MM.1S (cell line): ENCODE measurements at regions not wholly inside any gene's neighbourhood (a gene's known extent, or its start where the extent isn't known, plus 50 kb on each side); places are given as distances from the start of the nearest gene placed in this dataset.

Source experiments
- DNase-seq: peaks from one replicate; pipeline ENCODE4 v3.0.0-alpha.2; 2015
- H2AFZ ChIP-seq: fragments of 300-600 bp; sonication (generic); 2 replicates; pipeline ENCODE4 v1.6.0; 2016; ENCODE audit warnings: antibody characterized with exemption, low read length
- H3F3A ChIP-seq: fragments of 300-600 bp; sonication (generic); 2 replicates; pipeline ENCODE4 v1.6.1; 2016; ENCODE audit warnings: mild to moderate bottlenecking, antibody characterized with exemption, low read length, moderate library complexity, mixed read lengths; ENCODE audit not compliant: insufficient read depth
- H3K27ac ChIP-seq: fragments of 300-600 bp; sonication (generic); 2 replicates; pipeline ENCODE4 v1.5.1; 2016; ENCODE audit warnings: mild to moderate bottlenecking, low read length
- H3K27me3 ChIP-seq: fragments of 300-600 bp; sonication (generic); replicated peaks from 2 replicates; pipeline ENCODE4 v1.6.0; 2016; ENCODE audit warnings: low read length; ENCODE audit not compliant: insufficient read depth
- H3K36me3 ChIP-seq: fragments of 300-600 bp; sonication (generic); replicated peaks from 2 replicates; pipeline ENCODE4 v1.6.1; 2016; ENCODE audit warnings: mild to moderate bottlenecking, low read length, mixed read lengths; ENCODE audit not compliant: insufficient read depth
- H3K4me1 ChIP-seq: fragments of 300-600 bp; sonication (generic); 2 replicates; pipeline ENCODE4 v1.6.1; 2016; ENCODE audit warnings: low read length, mixed read lengths
- H3K4me2 ChIP-seq: fragments of 300-600 bp; sonication (generic); 2 replicates; pipeline ENCODE4 v1.6.0; 2016; ENCODE audit warnings: low read depth, low read length
- H3K4me3 ChIP-seq: fragments of 300-600 bp; sonication (generic); 2 replicates; pipeline ENCODE4 v1.5.1; 2016; ENCODE audit warnings: low read length, mixed read lengths
- H3K79me2 ChIP-seq: fragments of 300-600 bp; sonication (generic); 2 replicates; pipeline ENCODE4 v1.6.1; 2016; ENCODE audit warnings: mixed run types, low read length, mixed read lengths
- H3K9ac ChIP-seq: fragments of 300-600 bp; sonication (generic); 2 replicates; pipeline ENCODE4 v1.6.1; 2016; ENCODE audit warnings: low read length, mixed read lengths
- H3K9me2 ChIP-seq: fragments of 300-600 bp; sonication (generic); replicated peaks from 2 replicates; pipeline ENCODE4 v1.6.1; 2016; ENCODE audit warnings: mild to moderate bottlenecking, low read length, mixed read lengths; ENCODE audit not compliant: insufficient read depth
- H3K9me3 ChIP-seq: fragments of 300-600 bp; sonication (generic); replicated peaks from 2 replicates; pipeline ENCODE4 v1.6.1; 2016; ENCODE audit warnings: mild to moderate bottlenecking, low read length, mixed read lengths; ENCODE audit not compliant: insufficient read depth
- H4K20me1 ChIP-seq: fragments of 300-600 bp; sonication (generic); 2 replicates; pipeline ENCODE4 v1.6.1; 2016; ENCODE audit warnings: mild to moderate bottlenecking, low read length, moderate library complexity, mixed read lengths; ENCODE audit not compliant: insufficient read depth
- EZH2 ChIP-seq: fragments of 300-600 bp; sonication (generic); optimal IDR thresholded peaks from 2 replicates; pipeline ENCODE3; 2017; ENCODE audit warnings: low read depth, mild to moderate bottlenecking, antibody characterized with exemption, low read length, mixed read lengths
- EZH2phosphoT487 ChIP-seq: fragments of 300-600 bp; sonication (generic); IDR thresholded peaks from 2 replicates; pipeline ENCODE4 v1.6.1; 2018; ENCODE audit warnings: antibody characterized with exemption, low read length
- TF ChIP-seq, protein P1 (sequence below): fragments of 300-600 bp; sonication (generic); IDR thresholded peaks from 2 replicates; pipeline ENCODE4 v1.5.1; 2016; ENCODE audit warnings: antibody characterized with exemption, low read length, mixed read lengths

DNA sequence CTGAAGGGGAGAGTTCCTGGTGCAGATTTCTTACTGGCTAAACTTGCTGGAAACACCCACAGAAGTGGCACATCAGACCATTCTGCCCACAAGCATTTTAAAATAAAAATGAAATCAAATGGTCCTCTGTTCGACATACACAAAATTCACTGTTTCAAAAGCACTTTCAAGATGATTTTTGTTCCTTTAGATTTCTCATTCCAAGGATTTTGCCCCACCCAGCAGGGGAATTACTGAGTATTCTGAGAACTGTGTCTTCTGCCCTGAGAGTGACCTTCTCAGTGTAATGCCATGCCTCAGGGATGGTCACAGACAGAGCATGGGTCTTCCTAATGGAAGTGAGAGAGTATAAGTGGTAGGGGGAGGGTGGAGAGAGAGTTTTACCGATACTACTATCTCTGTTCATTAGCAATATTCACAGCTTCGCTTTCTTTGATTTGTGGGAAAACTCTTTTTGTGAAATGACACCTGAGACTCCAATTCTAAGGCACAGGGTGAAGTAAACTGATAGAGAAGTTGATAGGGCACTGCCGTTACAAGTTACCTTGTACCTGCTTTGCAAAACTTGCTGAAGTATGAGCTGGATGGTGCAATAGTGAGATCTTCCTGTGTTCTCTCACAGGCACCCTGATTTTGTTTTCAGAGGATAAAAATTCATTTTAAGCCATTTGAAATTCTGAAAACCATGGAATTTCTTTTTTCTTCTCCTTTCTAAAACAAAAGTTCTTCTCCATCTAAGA is 95.8 kb upstream of the CD180 start:
- Histone ChIP-seq H3K27ac (no peak overlapping the region), H2AFZ (no peak overlapping the region), H3K9me2 (no peaks in the 10 kb centered on the region), H3K9me3 (no peaks in the 10 kb centered on the region), H4K20me1 (no peaks in the 10 kb centered on the region), H3K4me3 (no peak overlapping the region), H3K9ac (no peak overlapping the region), H3K79me2 (no peaks in the 10 kb centered on the region), H3K36me3 (no peaks in the 10 kb centered on the region), H3K27me3 (no peaks in the 10 kb centered on the region), H3F3A (no peaks in the 10 kb centered on the region), H3K4me2 (no peak overlapping the region), H3K4me1 (no peaks in the 10 kb centered on the region)
- TF ChIP-seq, protein P1, sequence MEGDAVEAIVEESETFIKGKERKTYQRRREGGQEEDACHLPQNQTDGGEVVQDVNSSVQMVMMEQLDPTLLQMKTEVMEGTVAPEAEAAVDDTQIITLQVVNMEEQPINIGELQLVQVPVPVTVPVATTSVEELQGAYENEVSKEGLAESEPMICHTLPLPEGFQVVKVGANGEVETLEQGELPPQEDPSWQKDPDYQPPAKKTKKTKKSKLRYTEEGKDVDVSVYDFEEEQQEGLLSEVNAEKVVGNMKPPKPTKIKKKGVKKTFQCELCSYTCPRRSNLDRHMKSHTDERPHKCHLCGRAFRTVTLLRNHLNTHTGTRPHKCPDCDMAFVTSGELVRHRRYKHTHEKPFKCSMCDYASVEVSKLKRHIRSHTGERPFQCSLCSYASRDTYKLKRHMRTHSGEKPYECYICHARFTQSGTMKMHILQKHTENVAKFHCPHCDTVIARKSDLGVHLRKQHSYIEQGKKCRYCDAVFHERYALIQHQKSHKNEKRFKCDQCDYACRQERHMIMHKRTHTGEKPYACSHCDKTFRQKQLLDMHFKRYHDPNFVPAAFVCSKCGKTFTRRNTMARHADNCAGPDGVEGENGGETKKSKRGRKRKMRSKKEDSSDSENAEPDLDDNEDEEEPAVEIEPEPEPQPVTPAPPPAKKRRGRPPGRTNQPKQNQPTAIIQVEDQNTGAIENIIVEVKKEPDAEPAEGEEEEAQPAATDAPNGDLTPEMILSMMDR, result no peak
- TF ChIP-seq EZH2phosphoT487, result no peak
- no peak for DNase-seq

DNA sequence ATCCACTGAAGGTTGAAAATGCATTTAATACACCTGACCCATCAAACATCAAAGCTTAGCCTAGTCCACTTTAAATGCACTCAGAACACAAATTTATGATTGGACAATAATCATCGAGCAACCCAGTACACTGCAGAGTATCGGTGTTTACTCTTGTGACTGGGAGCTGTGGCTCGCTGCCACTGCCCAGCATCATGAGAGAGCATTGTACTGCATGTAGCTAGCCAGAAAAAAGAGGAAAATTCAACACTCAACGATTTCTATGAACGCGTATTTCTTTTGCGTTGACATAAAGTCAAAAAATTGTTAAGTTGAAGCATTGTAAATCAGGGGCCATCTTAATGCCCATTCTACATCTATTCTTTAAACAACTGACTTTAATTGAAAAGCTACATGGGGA is 95.1 kb upstream of the CD180 start:
- Histone ChIP-seq H3K9me2 (no peaks in the 10 kb centered on the region), H4K20me1 (no peaks in the 10 kb centered on the region), H3F3A (no peaks in the 10 kb centered on the region), H3K9me3 (no peaks in the 10 kb centered on the region), H3K4me2 (no peak overlapping the region), H3K9ac (no peak overlapping the region), H3K79me2 (no peaks in the 10 kb centered on the region), H3K36me3 (no peaks in the 10 kb centered on the region), H3K4me3 (no peak overlapping the region), H3K27me3 (no peaks in the 10 kb centered on the region), H3K4me1 (no peaks in the 10 kb centered on the region), H3K27ac (no peak overlapping the region), H2AFZ (no peak overlapping the region)
- no peak for TF ChIP-seq EZH2phosphoT487
- DNase-seq, result no peak

DNA sequence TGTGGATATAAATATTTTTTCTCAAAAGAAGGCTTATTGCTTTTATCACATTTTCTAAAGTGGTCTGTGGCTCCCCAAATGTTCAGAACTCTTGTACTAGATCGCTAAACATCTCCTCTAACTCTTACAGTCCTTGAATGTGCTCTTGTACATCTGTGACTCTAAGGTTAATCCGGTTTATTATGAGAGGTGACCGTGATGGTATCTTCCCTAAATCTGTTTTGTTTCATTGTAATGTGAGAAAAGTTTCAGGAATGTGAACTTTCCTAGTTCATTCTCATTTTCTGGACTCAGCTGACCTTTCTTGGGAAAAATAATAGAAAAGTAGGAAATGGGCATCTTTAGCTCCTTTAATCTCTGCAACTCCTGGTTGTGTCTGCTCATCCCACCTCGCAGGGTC is 94.5 kb upstream of the CD180 start:
- no peaks in the 10 kb centered on the region for H3K4me1 ChIP-seq
- TF ChIP-seq EZH2 (no peak), EZH2phosphoT487 (no peak)
- TF ChIP-seq, protein P1, result no peak
- H3K9me2 ChIP-seq, result no peaks in the 10 kb centered on the region
- no peak overlapping the region for H3K27ac ChIP-seq
- H4K20me1 ChIP-seq, result no peaks in the 10 kb centered on the region
- H3K9ac ChIP-seq, result no peak overlapping the region
- no peak for DNase-seq
- H3K9me3 ChIP-seq, result no peaks in the 10 kb centered on the region
- no peak overlapping the region for H2AFZ ChIP-seq
- H3K36me3 ChIP-seq, result no peaks in the 10 kb centered on the region
- no peak overlapping the region for H3K4me3 ChIP-seq
- no peak overlapping the region for H3K4me2 ChIP-seq
- no peaks in the 10 kb centered on the region for H3F3A ChIP-seq
- no peaks in the 10 kb centered on the region for H3K27me3 ChIP-seq
- H3K79me2 ChIP-seq, result no peaks in the 10 kb centered on the region

DNA sequence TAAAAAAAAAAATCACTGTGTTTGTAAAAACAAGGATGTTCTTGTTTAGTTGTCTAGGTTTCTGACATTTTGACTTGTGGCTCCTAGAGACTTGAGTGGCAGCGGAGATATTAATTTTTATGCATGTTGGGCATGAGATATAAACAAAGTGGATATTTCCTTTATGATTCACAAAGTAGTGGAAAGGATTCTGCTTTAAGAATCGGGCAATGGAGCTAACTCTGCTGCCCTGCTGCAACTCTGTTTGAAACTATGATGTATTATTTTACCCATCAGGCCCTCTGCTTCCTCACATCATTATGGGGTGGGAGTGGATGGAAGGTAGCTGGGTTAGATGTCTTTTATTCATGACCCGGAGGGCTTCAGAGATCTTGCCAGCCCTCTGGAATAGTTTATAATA is 94.1 kb upstream of the CD180 start:
- Histone ChIP-seq H3K9ac (no peak overlapping the region), H3K9me2 (no peaks in the 10 kb centered on the region), H2AFZ (no peak overlapping the region), H3K79me2 (no peaks in the 10 kb centered on the region), H3K9me3 (no peaks in the 10 kb centered on the region), H3K4me1 (no peaks in the 10 kb centered on the region), H3K36me3 (no peaks in the 10 kb centered on the region), H3F3A (no peaks in the 10 kb centered on the region), H3K4me2 (no peak overlapping the region), H3K4me3 (no peak overlapping the region), H3K27me3 (no peaks in the 10 kb centered on the region), H3K27ac (no peak overlapping the region), H4K20me1 (no peaks in the 10 kb centered on the region)
- TF ChIP-seq EZH2 (no peak), EZH2phosphoT487 (no peak)
- TF ChIP-seq, protein P1, result no peak
- no peak for DNase-seq
